ENCODE measurements at regions not wholly inside any gene's neighbourhood (a gene's known extent, or its start where the extent isn't known, plus 50 kb on each side); places are given as distances from the start of the nearest gene placed in this dataset.

- DNase-seq (ENCODE audit: unreplicated experiment) = no peak
- TF ChIP-seq, protein P1, sequence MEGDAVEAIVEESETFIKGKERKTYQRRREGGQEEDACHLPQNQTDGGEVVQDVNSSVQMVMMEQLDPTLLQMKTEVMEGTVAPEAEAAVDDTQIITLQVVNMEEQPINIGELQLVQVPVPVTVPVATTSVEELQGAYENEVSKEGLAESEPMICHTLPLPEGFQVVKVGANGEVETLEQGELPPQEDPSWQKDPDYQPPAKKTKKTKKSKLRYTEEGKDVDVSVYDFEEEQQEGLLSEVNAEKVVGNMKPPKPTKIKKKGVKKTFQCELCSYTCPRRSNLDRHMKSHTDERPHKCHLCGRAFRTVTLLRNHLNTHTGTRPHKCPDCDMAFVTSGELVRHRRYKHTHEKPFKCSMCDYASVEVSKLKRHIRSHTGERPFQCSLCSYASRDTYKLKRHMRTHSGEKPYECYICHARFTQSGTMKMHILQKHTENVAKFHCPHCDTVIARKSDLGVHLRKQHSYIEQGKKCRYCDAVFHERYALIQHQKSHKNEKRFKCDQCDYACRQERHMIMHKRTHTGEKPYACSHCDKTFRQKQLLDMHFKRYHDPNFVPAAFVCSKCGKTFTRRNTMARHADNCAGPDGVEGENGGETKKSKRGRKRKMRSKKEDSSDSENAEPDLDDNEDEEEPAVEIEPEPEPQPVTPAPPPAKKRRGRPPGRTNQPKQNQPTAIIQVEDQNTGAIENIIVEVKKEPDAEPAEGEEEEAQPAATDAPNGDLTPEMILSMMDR (IDR thresholded peaks at IDR 0.05; ENCODE audit: unreplicated experiment) = no peak
- H3K9me3 Mint-ChIP-seq (ENCODE audit: unreplicated experiment) = no peaks in the 10 kb centered on the region
- BruUV-seq (replicated peaks) = no TSS peak
- intact Hi-C loops (cut with micrococcal nuclease) = no loop called here
- ChIA-PET POLR2A (interaction anchor here (0.7 kb wide), 1 partner anchor 517 kb away, joined by 3 read pairs; no protein-coding TSS in a partner anchor), CTCF (interaction anchor here (1.2 kb wide), 1 partner anchor 326 kb away, joined by 3 read pairs; no protein-coding TSS in a partner anchor)
- H3K27ac Mint-ChIP-seq (ENCODE audit: low read depth, unreplicated experiment) = no peak overlapping the region
- H3K4me1 Mint-ChIP-seq (ENCODE audit: insufficient read depth, unreplicated experiment) = no peaks in the 10 kb centered on the region
- no peak overlapping the region for H3K4me3 Mint-ChIP-seq (ENCODE audit: unreplicated experiment)
- H3K27me3 Mint-ChIP-seq (ENCODE audit: insufficient read depth, unreplicated experiment) = no peaks in the 10 kb centered on the region
- H3K36me3 Mint-ChIP-seq (ENCODE audit: insufficient read depth, unreplicated experiment) = no peaks in the 10 kb centered on the region
Measured at GRCh38 chr2:146079216-146079615, 1559.3 kb upstream of the ZEB2 start.

DNA sequence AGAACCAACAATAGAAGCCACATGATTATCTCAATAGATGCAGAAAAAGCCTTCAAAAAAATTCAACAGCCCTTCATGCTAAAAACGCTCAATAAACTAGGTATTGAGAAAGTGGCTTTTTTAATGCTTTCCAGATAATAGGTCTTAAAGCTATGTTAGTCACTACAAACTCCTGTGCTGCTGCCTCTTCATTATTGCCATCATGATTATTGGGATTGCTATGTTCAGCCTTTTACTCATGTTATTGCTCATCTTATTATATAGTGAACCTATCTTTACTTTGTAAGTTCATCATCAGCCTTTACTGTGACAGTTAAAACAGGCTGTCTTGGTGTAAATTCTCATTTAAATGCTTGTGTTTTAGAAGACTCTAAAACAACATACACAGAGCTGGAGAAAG, 1557.2 kb upstream of the ZEB2 start:
- ChIA-PET POLR2A (interaction anchor here (0.7 kb wide), 1 partner anchor 911 kb away, joined by 4 read pairs; no protein-coding TSS in a partner anchor), CTCF (interaction anchor here (0.6 kb wide), 1 partner anchor 20 kb away, joined by 4 read pairs; no protein-coding TSS in a partner anchor)
- H3K27ac Mint-ChIP-seq (ENCODE audit: low read depth, unreplicated experiment) = no peak overlapping the region
- no TSS peak for BruUV-seq (replicated peaks)
- H3K36me3 Mint-ChIP-seq (ENCODE audit: insufficient read depth, unreplicated experiment) = no peaks in the 10 kb centered on the region
- no peak for DNase-seq (ENCODE audit: unreplicated experiment)
- H3K4me1 Mint-ChIP-seq (ENCODE audit: insufficient read depth, unreplicated experiment) = no peaks in the 10 kb centered on the region
- no peak overlapping the region for H3K4me3 Mint-ChIP-seq (ENCODE audit: unreplicated experiment)
- no peaks in the 10 kb centered on the region for H3K9me3 Mint-ChIP-seq (ENCODE audit: unreplicated experiment)
- intact Hi-C loops (cut with micrococcal nuclease) = no loop called here
- H3K27me3 Mint-ChIP-seq (ENCODE audit: insufficient read depth, unreplicated experiment) = no peaks in the 10 kb centered on the region
- TF ChIP-seq, protein P1 (IDR thresholded peaks at IDR 0.05; ENCODE audit: unreplicated experiment) = no peak

DNA sequence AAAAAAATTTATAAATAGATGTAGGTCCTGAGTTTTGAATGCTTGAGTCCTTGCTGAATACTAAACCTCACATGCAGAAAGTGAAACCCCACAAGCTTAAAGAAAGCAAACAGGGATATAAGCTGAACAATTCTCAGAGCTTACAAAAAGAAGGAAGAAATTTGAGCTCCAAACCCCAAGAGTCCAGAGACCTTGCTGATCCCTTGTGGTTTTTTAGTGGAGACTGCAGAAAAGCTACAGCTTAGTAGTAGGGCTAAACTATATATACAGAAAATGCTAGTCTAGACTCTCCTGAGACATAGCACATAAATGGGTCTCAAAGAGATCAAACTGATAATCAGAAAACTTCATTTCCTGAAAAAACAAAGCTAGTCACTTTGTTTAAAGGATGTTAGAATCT, 1548.1 kb upstream of the ZEB2 start:
- TF ChIP-seq, protein P1 (IDR thresholded peaks at IDR 0.05; ENCODE audit: unreplicated experiment) = no peak
- ChIA-PET CTCF (no interaction called here), POLR2A (no interaction called here)
- BruUV-seq (replicated peaks) = no TSS peak
- H3K27ac Mint-ChIP-seq (ENCODE audit: low read depth, unreplicated experiment) = no peak overlapping the region
- H3K4me3 Mint-ChIP-seq (ENCODE audit: unreplicated experiment) = no peak overlapping the region
- H3K9me3 Mint-ChIP-seq (ENCODE audit: unreplicated experiment) = peaks cover 6% of the 10 kb centered on the region
- H3K27me3 Mint-ChIP-seq (ENCODE audit: insufficient read depth, unreplicated experiment) = no peaks in the 10 kb centered on the region
- H3K4me1 Mint-ChIP-seq (ENCODE audit: insufficient read depth, unreplicated experiment) = no peaks in the 10 kb centered on the region
- intact Hi-C loops (cut with micrococcal nuclease) = no loop called here
- no peaks in the 10 kb centered on the region for H3K36me3 Mint-ChIP-seq (ENCODE audit: insufficient read depth, unreplicated experiment)
- DNase-seq (ENCODE audit: unreplicated experiment) = no peak

- H3K9me3 Mint-ChIP-seq (ENCODE audit: unreplicated experiment) = no peaks in the 10 kb centered on the region
- intact Hi-C loops (cut with micrococcal nuclease) = loop anchor here (5.0 kb wide), 1 partner anchor 264 kb away; no protein-coding TSS in a partner anchor
- no TSS peak for BruUV-seq (replicated peaks)
- TF ChIP-seq, protein P1 (IDR thresholded peaks at IDR 0.05; ENCODE audit: unreplicated experiment) = no peak
- no peaks in the 10 kb centered on the region for H3K4me1 Mint-ChIP-seq (ENCODE audit: insufficient read depth, unreplicated experiment)
- no peaks in the 10 kb centered on the region for H3K27me3 Mint-ChIP-seq (ENCODE audit: insufficient read depth, unreplicated experiment)
- ChIA-PET POLR2A (no interaction called here), CTCF (no interaction called here)
- no peak for DNase-seq (ENCODE audit: unreplicated experiment)
- H3K36me3 Mint-ChIP-seq (ENCODE audit: insufficient read depth, unreplicated experiment) = no peaks in the 10 kb centered on the region
- no peak overlapping the region for H3K27ac Mint-ChIP-seq (ENCODE audit: low read depth, unreplicated experiment)
- no peak overlapping the region for H3K4me3 Mint-ChIP-seq (ENCODE audit: unreplicated experiment)
Measured at GRCh38 chr2:146048141-146048540, 1528.2 kb upstream of the ZEB2 start.

Measured in MCF 10A (cell line).